Ovary (tissue), 7 donors: ENCODE measurements at regions not wholly inside any gene's neighbourhood (a gene's known extent, or its start where the extent isn't known, plus 50 kb on each side); places are given as distances from the start of the nearest gene placed in this dataset.

Experiments used
- DNase-seq, 5 donors: peaks; one replicate each; pipeline ENCODE4 v3.0.0-alpha.2; 2019 to 2020
- H3K27ac ChIP-seq, 2 donors: fragments of 200-600 bp; one replicate each; pipeline versions ENCODE4 v1.5.1 to v1.8.0; 2019 to 2022
- H3K27me3 ChIP-seq: fragments of 200-600 bp; one replicate; pipeline ENCODE4 v1.8.0; 2022
- H3K36me3 ChIP-seq: fragments of 200-600 bp; sonication (generic); one replicate; pipeline ENCODE4 v1.5.1; 2019
- H3K4me1 ChIP-seq: one replicate; pipeline ENCODE4 v1.8.1; 2013; ENCODE audit warnings: mild to moderate bottlenecking, moderate library complexity; ENCODE audit not compliant: insufficient read depth
- H3K4me3 ChIP-seq: fragments of 200-600 bp; sonication (generic); one replicate; pipeline ENCODE4 v1.5.1; 2017
- H3K9me3 ChIP-seq, 2 donors: fragments of 200-600 bp in 1 of 2; sonication (generic) in 1 of 2; one replicate each; pipeline versions ENCODE4 v1.5.1 to v1.8.1; 2013 to 2019; ENCODE audit warnings: mild to moderate bottlenecking in 1 of 2, moderate library complexity in 1 of 2
- EP300 ChIP-seq: sonication (generic); formaldehyde crosslinking; IDR thresholded peaks from one replicate; pipeline ENCODE4 v1.6.1; 2017; ENCODE audit warnings: antibody characterized with exemption
- POLR2A ChIP-seq: fragments of 450-650 bp; IDR thresholded peaks from one replicate; pipeline ENCODE4 v1.6.1; 2017; ENCODE audit warnings: antibody characterized with exemption, mild to moderate bottlenecking, moderate library complexity
- WGBS, 3 donors: extraction: QIAGEN DNeasy Blood & Tissue Kit in 1 of 3; methylation state at CpG; one replicate each; pipeline versions ENCODE4 v1.1.5 to v1.1.7; 2013 to 2017; 5-methylcytosine and 5-hydroxymethylcytosine counted together
- intact Hi-C, 4 donors: fragments of 100-400 bp; cut with DNase I; formaldehyde crosslinking; loops; one replicate each; pipeline versions ENCODE4 v1.11.0 to v1.15.1; 2022 to 2023
- TF ChIP-seq, protein P1 (sequence below), 3 donors: fragments of 450-650 bp in 2 of 3; fragments of 200-600 bp in 1 of 3; IDR thresholded peaks; one replicate each; pipeline versions ENCODE4 v1.5.1 to v1.8.0; 2016 to 2022; ENCODE audit warnings: antibody characterized with exemption in 3 of 3, mild to moderate bottlenecking in 1 of 3
- donor health status: DM: no; HTN: no; CAD: no; lungs with moderate emphysema.
- donor health status: DM: no; HTN: no; CAD: no.
- donor health status: Bipolar disorder and iron deficiency.
- donor health status: DM: no; HTN: no; CAD: no.
- donor health status: DM: yes; HTN: yes; CAD: no.

DNA sequence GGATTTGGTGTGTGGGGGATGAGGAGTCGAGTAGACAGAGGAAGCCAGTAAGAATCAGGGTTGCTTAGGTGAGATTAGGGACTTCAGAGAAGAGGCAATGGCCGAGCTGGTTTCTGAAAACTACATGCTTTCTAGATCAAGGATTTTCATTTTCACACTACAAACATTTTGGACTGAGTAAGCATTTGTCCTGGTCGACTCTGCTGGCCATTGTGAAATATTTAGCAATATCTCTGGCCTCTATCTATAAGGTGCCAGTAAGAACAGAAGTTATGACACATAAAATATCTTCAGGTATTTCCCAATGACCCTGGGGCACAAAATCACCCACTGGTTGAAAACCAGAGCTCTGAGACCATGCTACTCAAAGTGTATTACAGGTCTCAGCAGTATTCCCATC lies 1275.1 kb upstream of the CDH8 start:
- H3K27me3 ChIP-seq: no peaks in the 10 kb centered on the region
- TF ChIP-seq, protein P1, sequence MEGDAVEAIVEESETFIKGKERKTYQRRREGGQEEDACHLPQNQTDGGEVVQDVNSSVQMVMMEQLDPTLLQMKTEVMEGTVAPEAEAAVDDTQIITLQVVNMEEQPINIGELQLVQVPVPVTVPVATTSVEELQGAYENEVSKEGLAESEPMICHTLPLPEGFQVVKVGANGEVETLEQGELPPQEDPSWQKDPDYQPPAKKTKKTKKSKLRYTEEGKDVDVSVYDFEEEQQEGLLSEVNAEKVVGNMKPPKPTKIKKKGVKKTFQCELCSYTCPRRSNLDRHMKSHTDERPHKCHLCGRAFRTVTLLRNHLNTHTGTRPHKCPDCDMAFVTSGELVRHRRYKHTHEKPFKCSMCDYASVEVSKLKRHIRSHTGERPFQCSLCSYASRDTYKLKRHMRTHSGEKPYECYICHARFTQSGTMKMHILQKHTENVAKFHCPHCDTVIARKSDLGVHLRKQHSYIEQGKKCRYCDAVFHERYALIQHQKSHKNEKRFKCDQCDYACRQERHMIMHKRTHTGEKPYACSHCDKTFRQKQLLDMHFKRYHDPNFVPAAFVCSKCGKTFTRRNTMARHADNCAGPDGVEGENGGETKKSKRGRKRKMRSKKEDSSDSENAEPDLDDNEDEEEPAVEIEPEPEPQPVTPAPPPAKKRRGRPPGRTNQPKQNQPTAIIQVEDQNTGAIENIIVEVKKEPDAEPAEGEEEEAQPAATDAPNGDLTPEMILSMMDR (IDR thresholded peaks at IDR 0.05): no peak
- TF ChIP-seq EP300 (no peak), POLR2A (no peak)
- no peaks in the 10 kb centered on the region for H3K4me1 ChIP-seq
- intact Hi-C loops: no loop called here
- no peak for DNase-seq
- no peak overlapping the region for H3K27ac ChIP-seq
- H3K9me3 ChIP-seq: no peaks in the 10 kb centered on the region
- no peak overlapping the region for H3K4me3 ChIP-seq
- no peaks in the 10 kb centered on the region for H3K36me3 ChIP-seq
- 67 to 80% (median 75%) methylated on average over 3 of the region's 3 CpGs for WGBS, 3 donors

DNA sequence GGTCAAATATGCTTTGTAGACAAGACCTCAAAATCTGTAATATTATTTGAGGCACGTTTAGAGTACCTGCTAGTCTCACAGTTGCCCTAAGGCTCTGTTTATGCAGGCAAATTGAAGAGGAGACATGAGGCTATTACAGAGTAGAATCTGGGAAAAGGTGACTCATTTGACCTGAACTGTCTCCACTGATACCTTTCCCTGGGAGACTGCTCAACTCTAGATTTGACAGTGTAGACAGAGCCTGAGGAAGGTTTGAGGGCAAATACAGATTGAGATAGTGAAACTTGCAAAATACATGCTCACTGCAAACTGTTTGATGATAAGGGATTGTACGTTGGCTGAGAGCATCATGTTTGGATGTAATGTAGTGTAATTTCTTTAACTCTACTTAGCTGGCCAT lies 1266.6 kb upstream of the CDH8 start:
- H3K27me3 ChIP-seq: no peaks in the 10 kb centered on the region
- no peak for DNase-seq

DNA sequence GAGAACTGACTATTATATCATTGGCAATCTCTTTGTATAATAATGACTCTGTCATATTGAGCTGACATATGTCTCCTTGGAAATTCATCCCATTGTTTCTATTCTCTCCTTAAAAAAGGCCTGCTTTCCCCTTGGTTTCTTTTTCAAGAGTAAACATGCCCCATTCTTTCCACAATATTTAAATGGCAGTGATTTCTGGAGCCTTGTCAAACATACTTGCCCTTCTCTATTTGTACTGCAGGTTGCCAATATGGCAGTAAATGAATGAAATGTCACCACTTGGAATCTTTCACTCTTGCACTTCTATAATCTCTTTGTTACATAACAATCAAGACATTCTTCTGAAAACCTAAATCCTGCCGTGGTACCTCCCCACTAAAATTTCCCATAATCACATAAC lies 1265.1 kb upstream of the CDH8 start:
- intact Hi-C loops: no loop called here
- TF ChIP-seq POLR2A (no peak), EP300 (no peak)
- TF ChIP-seq, protein P1 (IDR thresholded peaks at IDR 0.05): no peak
- Histone ChIP-seq H3K4me3 (no peak overlapping the region), H3K4me1 (no peaks in the 10 kb centered on the region), H3K9me3 (no peaks in the 10 kb centered on the region), H3K27ac (no peak overlapping the region), H3K36me3 (no peaks in the 10 kb centered on the region), H3K27me3 (no peaks in the 10 kb centered on the region)
- DNase-seq: no peak
- 66 to 80% (median 68%) methylated on average over 1 of the region's 1 CpG for WGBS, 3 donors

More for the DNA sequence above, 1266.6 kb upstream of the CDH8 start:
- intact Hi-C loops: no loop called here
- Histone ChIP-seq H3K4me3 (no peak overlapping the region), H3K4me1 (no peaks in the 10 kb centered on the region), H3K36me3 (no peaks in the 10 kb centered on the region), H3K27ac (no peak overlapping the region), H3K9me3 (no peaks in the 10 kb centered on the region)
- 28 to 46% (median 31%) methylated on average over 2 of the region's 2 CpGs for WGBS, 3 donors
- no peak for TF ChIP-seq POLR2A
- TF ChIP-seq, protein P1 (IDR thresholded peaks at IDR 0.05): no peak
- no peak for TF ChIP-seq EP300

DNA sequence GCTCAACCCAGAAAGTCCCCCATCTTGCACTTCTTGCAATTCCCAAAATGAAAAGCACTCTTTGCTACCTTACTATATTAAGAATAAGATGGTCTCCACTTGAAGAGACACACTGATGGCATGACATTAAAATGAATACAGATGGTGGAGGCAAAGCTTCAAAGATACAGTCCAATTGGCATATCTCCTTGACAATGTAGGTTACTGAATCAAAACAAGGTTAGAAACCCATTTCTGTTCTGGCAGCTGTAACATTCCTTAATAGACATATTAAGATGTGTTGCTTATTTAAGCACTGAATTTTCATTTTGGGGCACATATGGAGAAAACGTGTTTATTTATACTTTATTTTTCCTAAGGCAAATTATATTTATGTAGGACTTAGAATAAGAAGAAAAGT lies 1262.8 kb upstream of the CDH8 start:
- TF ChIP-seq EP300: no peak
- TF ChIP-seq POLR2A: no peak
- TF ChIP-seq, protein P1 (IDR thresholded peaks at IDR 0.05): no peak
- 25 to 41% (median 30%) methylated on average over 1 of the region's 1 CpG for WGBS, 3 donors
- intact Hi-C loops: loop anchor here in 1 of 4 donors (10.0 kb wide), 1 partner anchor 56 kb away; no protein-coding TSS in a partner anchor

More for the DNA sequence above, 1262.8 kb upstream of the CDH8 start:
- H3K36me3 ChIP-seq: no peaks in the 10 kb centered on the region
- no peak overlapping the region for H3K4me3 ChIP-seq
- no peak for DNase-seq
- H3K4me1 ChIP-seq: no peaks in the 10 kb centered on the region
- no peaks in the 10 kb centered on the region for H3K27me3 ChIP-seq
- H3K27ac ChIP-seq: no peak overlapping the region
- no peaks in the 10 kb centered on the region for H3K9me3 ChIP-seq
